PC-9 (cell line): ENCODE measurements at regions not wholly inside any gene's neighbourhood (a gene's known extent, or its start where the extent isn't known, plus 50 kb on each side); places are given as distances from the start of the nearest gene placed in this dataset.

Source experiments
- EZH2 ChIP-seq: fragments of 200-600 bp; sonication (generic); IDR thresholded peaks from 2 replicates; pipeline ENCODE4 v1.8.0; 2017; ENCODE audit warnings: antibody characterized with exemption, low read depth
- TF ChIP-seq, protein P1 (sequence below): fragments of 200-600 bp; sonication (generic); conservative IDR thresholded peaks from 2 replicates; pipeline ENCODE4 v1.6.1; 2017; ENCODE audit warnings: mixed run types, antibody characterized with exemption, mild to moderate bottlenecking, moderate library complexity

DNA sequence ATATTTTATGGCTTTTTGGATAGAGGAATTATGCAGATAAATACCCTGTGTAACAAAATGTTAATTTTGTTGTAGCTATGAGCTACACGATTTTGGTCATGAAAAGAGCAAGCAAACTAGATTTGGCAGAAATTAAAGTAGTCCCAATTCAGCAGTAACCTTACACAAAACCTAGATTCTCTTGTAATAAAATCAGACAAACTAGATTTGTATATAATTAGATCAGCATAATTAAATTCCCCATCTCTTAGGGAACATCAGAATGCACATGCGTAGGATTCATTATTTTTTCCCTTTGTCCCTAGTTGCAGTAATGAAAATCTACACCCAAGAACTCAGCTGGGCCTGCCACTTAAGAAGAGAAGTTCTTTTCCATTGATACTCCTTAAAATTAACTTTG is 1879.2 kb upstream of the CDH9 start:
- TF ChIP-seq, protein P1, sequence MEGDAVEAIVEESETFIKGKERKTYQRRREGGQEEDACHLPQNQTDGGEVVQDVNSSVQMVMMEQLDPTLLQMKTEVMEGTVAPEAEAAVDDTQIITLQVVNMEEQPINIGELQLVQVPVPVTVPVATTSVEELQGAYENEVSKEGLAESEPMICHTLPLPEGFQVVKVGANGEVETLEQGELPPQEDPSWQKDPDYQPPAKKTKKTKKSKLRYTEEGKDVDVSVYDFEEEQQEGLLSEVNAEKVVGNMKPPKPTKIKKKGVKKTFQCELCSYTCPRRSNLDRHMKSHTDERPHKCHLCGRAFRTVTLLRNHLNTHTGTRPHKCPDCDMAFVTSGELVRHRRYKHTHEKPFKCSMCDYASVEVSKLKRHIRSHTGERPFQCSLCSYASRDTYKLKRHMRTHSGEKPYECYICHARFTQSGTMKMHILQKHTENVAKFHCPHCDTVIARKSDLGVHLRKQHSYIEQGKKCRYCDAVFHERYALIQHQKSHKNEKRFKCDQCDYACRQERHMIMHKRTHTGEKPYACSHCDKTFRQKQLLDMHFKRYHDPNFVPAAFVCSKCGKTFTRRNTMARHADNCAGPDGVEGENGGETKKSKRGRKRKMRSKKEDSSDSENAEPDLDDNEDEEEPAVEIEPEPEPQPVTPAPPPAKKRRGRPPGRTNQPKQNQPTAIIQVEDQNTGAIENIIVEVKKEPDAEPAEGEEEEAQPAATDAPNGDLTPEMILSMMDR: no peak; the same call in 1 of the 2 replicates
- no peak for TF ChIP-seq EZH2
